HEK293 (cell line): ENCODE measurements at regions not wholly inside any gene's neighbourhood (a gene's known extent, or its start where the extent isn't known, plus 50 kb on each side); places are given as distances from the start of the nearest gene placed in this dataset.

ENCODE experiments used
- CTCF ChIA-PET: fragments of 350-600 bp; formaldehyde crosslinking; extraction: SDS; loops from one replicate; lab custom pipeline; 2021; ENCODE audit warnings: antibody characterized with exemption; lab: Yijun Ruan, JAX
- POLR2A ChIA-PET: fragments of 300-600 bp; formaldehyde crosslinking; extraction: SDS; loops from one replicate; lab custom pipeline; 2020; ENCODE audit warnings: antibody characterized with exemption, inconsistent platforms; lab: Yijun Ruan, JAX
- H3K27ac ChIP-seq: fragments of 200-500 bp; sonication (Bioruptor generic); 2 replicates; pipeline ENCODE4 v1.5.1; 2014; ENCODE audit warnings: low read depth, low read length, control low read depth, inconsistent platforms; ENCODE audit errors: extremely low read depth
- H3K36me3 ChIP-seq, 2 experiments: fragments of 200-500 bp in 1 of 2; sonication (Bioruptor generic) in 1 of 2; 1 replicate in 1 of 2; 2 replicates in 1 of 2; pipeline ENCODE4 v1.5.1; 2014 to 2017; ENCODE audit warnings: inconsistent platforms in 2 of 2, low read length in 2 of 2; ENCODE audit not compliant: control insufficient read depth in 2 of 2, insufficient read depth in 1 of 2
- H3K4me1 ChIP-seq: fragments of 200-500 bp; sonication (Bioruptor generic); 2 replicates; pipeline ENCODE4 v1.5.1; 2014; ENCODE audit warnings: mild to moderate bottlenecking, low read length, inconsistent platforms; ENCODE audit not compliant: control insufficient read depth, insufficient read depth
- H3K4me3 ChIP-seq: 2 replicates; pipeline ENCODE4 v1.5.1; 2011; ENCODE audit warnings: low read depth, mild to moderate bottlenecking, control low read depth, low read length, moderate library complexity
- H3K9me3 ChIP-seq: fragments of 200-500 bp; sonication (Bioruptor generic); 2 replicates; pipeline ENCODE4 v1.5.1; 2014; ENCODE audit warnings: low read depth, low read length, inconsistent platforms; ENCODE audit not compliant: control insufficient read depth, insufficient read depth
- EGR2 ChIP-seq: fragments of 450-650 bp; formaldehyde crosslinking; IDR thresholded peaks from 2 replicates; pipeline ENCODE4 v1.5.1; 2016; ENCODE audit warnings: low read depth, missing biosample characterization, missing genetic modification characterization
- KLF7 ChIP-seq: fragments of 450-650 bp; formaldehyde crosslinking; IDR thresholded peaks from 2 replicates; pipeline ENCODE4 v1.5.1; 2016; ENCODE audit warnings: missing biosample characterization, missing genetic modification characterization, borderline replicate concordance
- YY2 ChIP-seq: fragments of 450-650 bp; formaldehyde crosslinking; IDR thresholded peaks from 2 replicates; pipeline ENCODE4 v1.5.1; 2016; ENCODE audit warnings: missing biosample characterization, missing genetic modification characterization
- ZFHX2 ChIP-seq: fragments of 450-650 bp; formaldehyde crosslinking; conservative IDR thresholded peaks from 2 replicates; pipeline ENCODE4 v1.5.1; 2016; ENCODE audit warnings: missing biosample characterization, missing genetic modification characterization
- ZNF133 ChIP-seq: fragments of 450-650 bp; formaldehyde crosslinking; IDR thresholded peaks from 2 replicates; pipeline ENCODE4 v1.5.1; 2016; ENCODE audit warnings: missing biosample characterization, missing genetic modification characterization
- ZNF148 ChIP-seq: fragments of 450-650 bp; formaldehyde crosslinking; IDR thresholded peaks from 2 replicates; pipeline ENCODE4 v1.5.0; 2017; ENCODE audit warnings: missing biosample characterization, missing genetic modification characterization, borderline replicate concordance
- ZNF274 ChIP-seq, 2 experiments: fragments of 200-500 bp in 1 of 2; fragments of 450-650 bp in 1 of 2; sonication (Bioruptor generic) in 1 of 2; formaldehyde crosslinking in 1 of 2; IDR thresholded peaks; 2 replicates each; pipeline versions ENCODE4 v1.5.1 to v1.6.1; 2014 to 2016; ENCODE audit warnings: borderline replicate concordance in 1 of 2, inconsistent platforms in 1 of 2, low read length in 1 of 2, missing biosample characterization in 1 of 2, missing genetic modification characterization in 1 of 2
- ZNF664 ChIP-seq: fragments of 450-650 bp; formaldehyde crosslinking; IDR thresholded peaks from 2 replicates; pipeline ENCODE4 v1.5.1; 2016; ENCODE audit warnings: missing biosample characterization, missing genetic modification characterization
- ZNF785 ChIP-seq: fragments of 450-650 bp; formaldehyde crosslinking; IDR thresholded peaks from 2 replicates; pipeline ENCODE4 v1.5.1; 2016; ENCODE audit warnings: missing biosample characterization, missing genetic modification characterization
- ZNF792 ChIP-seq: fragments of 450-650 bp; formaldehyde crosslinking; IDR thresholded peaks from 2 replicates; pipeline ENCODE4 v1.5.1; 2016; ENCODE audit warnings: missing biosample characterization, missing genetic modification characterization
- ZSCAN16 ChIP-seq: fragments of 450-650 bp; formaldehyde crosslinking; IDR thresholded peaks from 2 replicates; pipeline ENCODE4 v1.5.1; 2016; ENCODE audit warnings: missing biosample characterization, missing genetic modification characterization
- ZSCAN4 ChIP-seq: fragments of 450-650 bp; formaldehyde crosslinking; IDR thresholded peaks from 2 replicates; pipeline ENCODE4 v1.5.1; 2017; ENCODE audit warnings: missing biosample characterization, missing genetic modification characterization
- TF ChIP-seq, protein P1 (sequence below): fragments of 450-650 bp; formaldehyde crosslinking; conservative IDR thresholded peaks from 2 replicates; pipeline ENCODE4 v1.5.1; 2016; ENCODE audit warnings: low read depth, missing biosample characterization, missing genetic modification characterization

- Histone ChIP-seq H3K27ac (no peak overlapping the region), H3K36me3 (no peaks in the 10 kb centered on the region), H3K4me1 (no peaks in the 10 kb centered on the region), H3K4me3 (no peak overlapping the region)
- POLR2A ChIA-PET: no interaction called here
- CTCF ChIA-PET: interaction anchor here (0.6 kb wide), 1 partner anchor 117 kb away, joined by 3 read pairs; no protein-coding TSS in a partner anchor
- TF ChIP-seq ZNF133 (no peak), KLF7 (tag by site-specific recombination) (no peak), ZNF274 (IDR thresholded peaks at IDR 0.05; ENCODE audit: low read length) (no peak), ZNF274 (tag by site-specific recombination; IDR thresholded peaks at IDR 0.05; ENCODE audit: borderline replicate concordance) (no peak), ZSCAN4 (no peak), ZSCAN16 (no peak), ZNF785 (tag by site-specific recombination) (no peak)
- TF ChIP-seq, protein P1, sequence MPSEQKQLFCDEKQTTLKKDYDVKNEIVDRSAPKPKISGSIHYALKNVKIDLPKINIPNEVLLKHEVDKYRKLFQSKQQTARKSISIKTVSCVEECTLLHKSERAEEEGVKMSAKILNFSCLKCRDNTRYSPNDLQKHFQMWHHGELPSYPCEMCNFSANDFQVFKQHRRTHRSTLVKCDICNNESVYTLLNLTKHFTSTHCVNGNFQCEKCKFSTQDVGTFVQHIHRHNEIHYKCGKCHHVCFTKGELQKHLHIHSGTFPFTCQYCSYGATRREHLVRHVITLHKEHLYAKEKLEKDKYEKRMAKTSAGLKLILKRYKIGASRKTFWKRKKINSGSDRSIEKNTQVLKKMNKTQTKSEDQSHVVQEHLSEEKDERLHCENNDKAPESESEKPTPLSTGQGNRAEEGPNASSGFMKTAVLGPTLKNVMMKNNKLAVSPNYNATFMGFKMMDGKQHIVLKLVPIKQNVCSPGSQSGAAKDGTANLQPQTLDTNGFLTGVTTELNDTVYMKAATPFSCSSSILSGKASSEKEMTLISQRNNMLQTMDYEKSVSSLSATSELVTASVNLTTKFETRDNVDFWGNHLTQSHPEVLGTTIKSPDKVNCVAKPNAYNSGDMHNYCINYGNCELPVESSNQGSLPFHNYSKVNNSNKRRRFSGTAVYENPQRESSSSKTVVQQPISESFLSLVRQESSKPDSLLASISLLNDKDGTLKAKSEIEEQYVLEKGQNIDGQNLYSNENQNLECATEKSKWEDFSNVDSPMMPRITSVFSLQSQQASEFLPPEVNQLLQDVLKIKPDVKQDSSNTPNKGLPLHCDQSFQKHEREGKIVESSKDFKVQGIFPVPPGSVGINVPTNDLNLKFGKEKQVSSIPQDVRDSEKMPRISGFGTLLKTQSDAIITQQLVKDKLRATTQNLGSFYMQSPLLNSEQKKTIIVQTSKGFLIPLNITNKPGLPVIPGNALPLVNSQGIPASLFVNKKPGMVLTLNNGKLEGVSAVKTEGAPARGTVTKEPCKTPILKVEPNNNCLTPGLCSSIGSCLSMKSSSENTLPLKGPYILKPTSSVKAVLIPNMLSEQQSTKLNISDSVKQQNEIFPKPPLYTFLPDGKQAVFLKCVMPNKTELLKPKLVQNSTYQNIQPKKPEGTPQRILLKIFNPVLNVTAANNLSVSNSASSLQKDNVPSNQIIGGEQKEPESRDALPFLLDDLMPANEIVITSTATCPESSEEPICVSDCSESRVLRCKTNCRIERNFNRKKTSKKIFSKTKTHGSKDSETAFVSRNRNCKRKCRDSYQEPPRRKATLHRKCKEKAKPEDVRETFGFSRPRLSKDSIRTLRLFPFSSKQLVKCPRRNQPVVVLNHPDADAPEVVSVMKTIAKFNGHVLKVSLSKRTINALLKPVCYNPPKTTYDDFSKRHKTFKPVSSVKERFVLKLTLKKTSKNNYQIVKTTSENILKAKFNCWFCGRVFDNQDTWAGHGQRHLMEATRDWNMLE (tag by site-specific recombination): no peak
- TF ChIP-seq, all 188 proteins: peak for 0
- no peaks in the 10 kb centered on the region for H3K9me3 ChIP-seq
Measured at GRCh38 chr1:25106976-25107642, 125.2 kb downstream of the SYF2 start.

GRCh38 chr1:25106352-25106751 lies 126.0 kb downstream of the SYF2 start:
- CTCF ChIA-PET: interaction anchor here (0.6 kb wide), 1 partner anchor 116 kb away, joined by 3 read pairs; no protein-coding TSS in a partner anchor
- Histone ChIP-seq H3K4me1 (no peaks in the 10 kb centered on the region), H3K4me3 (no peak overlapping the region), H3K27ac (no peak overlapping the region), H3K36me3 (no peaks in the 10 kb centered on the region), H3K9me3 (no peaks in the 10 kb centered on the region)
- no peak for TF ChIP-seq YY2 (tag by site-specific recombination)
- TF ChIP-seq ZNF792 (tag by site-specific recombination): no peak
- TF ChIP-seq ZFHX2: peak; percentile 30; the same call in 1 of the 2 replicates
- no peak for TF ChIP-seq ZNF148 (tag by site-specific recombination)
- TF ChIP-seq EGR2: peak; percentile 27; the same call in 1 of the 2 replicates
- peak; percentile 45; the same call in 1 of the 2 replicates for TF ChIP-seq ZNF664 (tag by site-specific recombination)
- POLR2A ChIA-PET: no interaction called here
